Astrocyte (in vitro differentiated cells and primary cell): ENCODE measurements at regions not wholly inside any gene's neighbourhood (a gene's known extent, or its start where the extent isn't known, plus 50 kb on each side); places are given as distances from the start of the nearest gene placed in this dataset.
"Not testable (repeated sequence)": the region's sequence is repeated elsewhere in the genome, so short reads cannot be mapped to it uniquely, and the experiment has no call there.

Source experiments
- DNase-seq: peaks from one replicate; pipeline ENCODE4 v3.0.0-alpha.2; 2010; ENCODE audit warnings: low read depth
- FAIRE-seq: peaks from 2 replicates; lab custom pipeline; 2011; peaks lifted over from hg19 to GRCh38; lab: Jason Lieb, UNC
- H2AFZ ChIP-seq: 2 replicates; pipeline ENCODE4 v1.6.0; 2012; ENCODE audit warnings: low read depth, low read length, inconsistent platforms
- H3K27ac ChIP-seq: 2 replicates; pipeline ENCODE4 v1.5.1; 2011; ENCODE audit warnings: low read depth, low read length, inconsistent platforms
- H3K27me3 ChIP-seq: 2 replicates; pipeline ENCODE4 v1.6.0; 2011; ENCODE audit warnings: low read length, inconsistent platforms; ENCODE audit not compliant: insufficient read depth
- H3K36me3 ChIP-seq: 2 replicates; pipeline ENCODE4 v1.5.1; 2011; ENCODE audit warnings: low read length, inconsistent platforms; ENCODE audit not compliant: insufficient read depth
- H3K4me1 ChIP-seq: 2 replicates; pipeline ENCODE4 v1.5.1; 2011; ENCODE audit warnings: low read length, inconsistent platforms; ENCODE audit not compliant: insufficient read depth
- H3K4me2 ChIP-seq: 2 replicates; pipeline ENCODE4 v1.6.0; 2012; ENCODE audit warnings: low read length, inconsistent platforms
- H3K4me3 ChIP-seq: 2 replicates; pipeline ENCODE4 v1.5.1; 2011; ENCODE audit warnings: low read depth, mild to moderate bottlenecking, low read length, inconsistent platforms; ENCODE audit not compliant: insufficient read depth
- H3K79me2 ChIP-seq: 2 replicates; pipeline ENCODE4 v1.6.0; 2012; ENCODE audit warnings: mild to moderate bottlenecking, low read length, inconsistent platforms; ENCODE audit not compliant: insufficient read depth
- H3K9ac ChIP-seq: 2 replicates; pipeline ENCODE4 v1.6.0; 2012; ENCODE audit warnings: mild to moderate bottlenecking, low read length, inconsistent platforms
- H3K9me3 ChIP-seq: 2 replicates; pipeline ENCODE4 v1.5.1; 2012; ENCODE audit warnings: low read depth, mild to moderate bottlenecking, low read length, inconsistent platforms; ENCODE audit not compliant: insufficient read depth
- H4K20me1 ChIP-seq: 2 replicates; pipeline ENCODE4 v1.6.0; 2012; ENCODE audit warnings: low read length, inconsistent platforms; ENCODE audit not compliant: insufficient read depth
- H3K27ac Mint-ChIP-seq: one replicate; pipeline ENCODE4 v1.8.0; 2021; ENCODE audit warnings: mild to moderate bottlenecking, mixed read lengths; ENCODE audit not compliant: unreplicated experiment
- H3K27me3 Mint-ChIP-seq: one replicate; pipeline ENCODE4 v1.8.0; 2021; ENCODE audit warnings: low read depth, mixed read lengths; ENCODE audit not compliant: unreplicated experiment
- H3K36me3 Mint-ChIP-seq: one replicate; pipeline ENCODE4 v1.8.0; 2021; ENCODE audit warnings: low read depth, mixed read lengths; ENCODE audit not compliant: unreplicated experiment
- H3K4me1 Mint-ChIP-seq: one replicate; pipeline ENCODE4 v1.8.0; 2021; ENCODE audit warnings: low read depth, mixed read lengths; ENCODE audit not compliant: unreplicated experiment
- H3K4me3 Mint-ChIP-seq: one replicate; pipeline ENCODE4 v1.8.0; 2021; ENCODE audit warnings: mild to moderate bottlenecking, moderate library complexity, mixed read lengths; ENCODE audit not compliant: unreplicated experiment
- H3K9me3 Mint-ChIP-seq: one replicate; pipeline ENCODE4 v1.8.0; 2021; ENCODE audit warnings: mild to moderate bottlenecking, mixed read lengths; ENCODE audit not compliant: unreplicated experiment
- EZH2 ChIP-seq: IDR thresholded peaks from 2 replicates; pipeline ENCODE4 v1.6.1; 2012; ENCODE audit warnings: mild to moderate bottlenecking, low read length, inconsistent platforms; ENCODE audit not compliant: insufficient read depth
- TF ChIP-seq, protein P1 (sequence below): IDR thresholded peaks from 2 replicates; pipeline ENCODE4 v1.5.1; 2011; ENCODE audit warnings: low read depth, mild to moderate bottlenecking, inconsistent platforms, low read length, moderate library complexity; ENCODE audit not compliant: insufficient read depth

DNA sequence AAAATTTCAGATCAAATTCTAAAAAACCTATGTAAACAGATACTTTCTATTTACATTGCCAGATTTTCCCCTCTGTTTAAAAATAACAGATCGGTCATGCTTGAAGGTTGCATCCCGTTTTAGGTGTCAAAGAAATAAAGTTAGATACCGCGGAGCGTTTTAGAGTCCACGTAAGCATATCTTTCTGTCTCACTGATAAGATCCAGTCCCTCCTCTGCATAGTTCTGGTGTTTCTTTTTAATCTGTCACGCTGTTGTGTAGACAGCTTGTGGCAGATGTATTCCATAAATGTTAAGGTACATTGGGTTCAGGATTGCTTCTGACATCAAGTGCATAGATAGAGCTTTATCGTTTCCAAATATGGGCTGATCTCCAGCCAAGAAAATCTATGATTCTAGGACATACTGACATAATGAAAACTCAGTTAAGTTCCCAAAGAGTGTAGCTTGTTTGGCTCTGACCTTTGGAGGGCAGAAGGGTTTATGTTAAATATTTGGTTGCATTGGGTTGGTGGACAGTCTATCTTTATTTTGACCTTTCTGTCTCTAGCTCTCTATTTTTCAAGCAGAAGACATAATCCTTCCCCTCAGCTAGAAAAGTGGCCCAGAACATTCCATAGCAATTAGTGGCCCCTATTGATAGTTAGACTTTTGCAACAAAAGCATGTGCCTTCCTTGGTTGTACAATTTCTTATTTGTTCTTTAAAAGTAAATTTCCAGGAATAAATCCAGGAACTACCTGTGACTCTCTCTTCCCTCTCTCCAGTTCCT, 376.6 kb upstream of the SMIM30 start:
- DNase-seq, H3K4me3 Mint-ChIP-seq, H2AFZ ChIP-seq, H3K9ac ChIP-seq, H3K9me3 ChIP-seq, H3K27ac Mint-ChIP-seq, H3K27me3 ChIP-seq, H3K36me3 ChIP-seq, H3K4me1 ChIP-seq, H3K79me2 ChIP-seq, H3K36me3 Mint-ChIP-seq, H3K9me3 Mint-ChIP-seq, H3K27ac ChIP-seq, H4K20me1 ChIP-seq, H3K27me3 Mint-ChIP-seq, H3K4me2 ChIP-seq, H3K4me3 ChIP-seq, H3K4me1 Mint-ChIP-seq: not testable (repeated sequence)
- peak; percentile 23 for FAIRE-seq

DNA sequence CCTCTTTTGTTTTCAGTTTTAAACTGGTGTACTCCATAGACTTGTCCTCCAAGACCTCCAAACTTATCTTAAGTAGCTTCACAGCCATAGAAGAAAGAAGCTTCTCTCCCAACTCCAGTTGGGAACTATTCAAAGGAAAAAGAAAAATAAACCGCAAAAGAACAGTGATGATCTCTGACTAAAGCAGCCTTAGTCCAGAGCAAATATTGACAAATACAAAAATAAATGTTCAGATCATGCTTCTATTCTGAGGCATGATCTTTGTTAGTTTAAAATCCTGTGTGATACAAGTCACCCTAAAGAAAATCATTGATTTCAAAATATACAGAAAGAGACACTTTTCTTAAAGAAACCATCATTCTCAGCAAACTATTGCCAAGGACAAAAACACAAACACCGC, 373.0 kb upstream of the SMIM30 start:
- FAIRE-seq (no peak), DNase-seq (no peak)
- Histone ChIP-seq H3K27ac (no peak overlapping the region), H3K27me3 (no peaks in the 10 kb centered on the region), H3K4me2 (no peak overlapping the region), H3K79me2 (no peaks in the 10 kb centered on the region), H4K20me1 (no peaks in the 10 kb centered on the region), H3K36me3 (no peaks in the 10 kb centered on the region), H2AFZ (no peak overlapping the region), H3K4me1 (no peaks in the 10 kb centered on the region), H3K9ac (no peak overlapping the region), H3K4me3 (no peak overlapping the region), H3K9me3 (no peaks in the 10 kb centered on the region)
- Mint-ChIP-seq H3K27me3 (no peaks in the 10 kb centered on the region), H3K4me3 (no peak overlapping the region), H3K36me3 (no peaks in the 10 kb centered on the region), H3K4me1 (no peaks in the 10 kb centered on the region), H3K27ac (no peak overlapping the region), H3K9me3 (peaks cover 2% of the 10 kb centered on the region)
- TF ChIP-seq, protein P1, sequence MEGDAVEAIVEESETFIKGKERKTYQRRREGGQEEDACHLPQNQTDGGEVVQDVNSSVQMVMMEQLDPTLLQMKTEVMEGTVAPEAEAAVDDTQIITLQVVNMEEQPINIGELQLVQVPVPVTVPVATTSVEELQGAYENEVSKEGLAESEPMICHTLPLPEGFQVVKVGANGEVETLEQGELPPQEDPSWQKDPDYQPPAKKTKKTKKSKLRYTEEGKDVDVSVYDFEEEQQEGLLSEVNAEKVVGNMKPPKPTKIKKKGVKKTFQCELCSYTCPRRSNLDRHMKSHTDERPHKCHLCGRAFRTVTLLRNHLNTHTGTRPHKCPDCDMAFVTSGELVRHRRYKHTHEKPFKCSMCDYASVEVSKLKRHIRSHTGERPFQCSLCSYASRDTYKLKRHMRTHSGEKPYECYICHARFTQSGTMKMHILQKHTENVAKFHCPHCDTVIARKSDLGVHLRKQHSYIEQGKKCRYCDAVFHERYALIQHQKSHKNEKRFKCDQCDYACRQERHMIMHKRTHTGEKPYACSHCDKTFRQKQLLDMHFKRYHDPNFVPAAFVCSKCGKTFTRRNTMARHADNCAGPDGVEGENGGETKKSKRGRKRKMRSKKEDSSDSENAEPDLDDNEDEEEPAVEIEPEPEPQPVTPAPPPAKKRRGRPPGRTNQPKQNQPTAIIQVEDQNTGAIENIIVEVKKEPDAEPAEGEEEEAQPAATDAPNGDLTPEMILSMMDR: no peak
- no peak for TF ChIP-seq EZH2

DNA sequence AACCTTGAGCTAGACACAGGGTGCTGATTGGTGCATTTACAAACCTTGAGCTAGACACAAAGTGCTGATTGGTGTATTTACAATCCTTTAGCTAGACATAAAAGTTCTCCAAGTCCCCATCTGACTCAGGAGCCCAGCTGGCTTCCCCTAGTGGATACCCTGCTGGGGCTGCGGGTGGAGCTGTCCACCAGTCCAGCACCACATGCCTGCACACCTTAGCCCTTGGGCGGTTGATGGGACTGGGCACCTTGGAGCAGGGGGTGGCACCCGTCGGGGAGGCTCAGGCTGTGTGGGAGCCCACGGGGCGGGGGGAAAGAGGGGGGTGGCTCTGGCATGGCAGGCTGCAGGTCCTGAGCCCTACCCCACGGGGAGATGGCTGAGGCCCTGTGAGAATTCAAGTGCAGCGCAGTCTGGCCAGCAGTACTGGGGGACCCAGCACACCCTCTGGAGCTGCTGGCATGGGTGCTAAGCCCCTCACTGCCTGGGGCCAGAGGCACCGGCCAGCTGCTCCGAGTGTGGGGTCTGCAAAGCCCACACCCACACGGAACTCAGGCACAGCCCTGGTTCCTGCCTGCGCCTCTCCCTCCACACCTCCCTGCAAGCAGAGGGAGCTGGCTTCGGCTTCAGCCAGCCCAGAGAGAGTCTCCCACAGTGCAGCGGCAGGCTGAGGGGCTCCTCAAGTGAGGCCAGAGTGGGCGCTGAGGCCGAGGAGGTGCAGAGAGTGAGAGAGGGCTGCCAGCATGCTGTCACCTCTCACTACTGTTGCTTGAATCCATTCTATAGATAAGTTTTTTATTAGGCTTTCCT, 369.8 kb upstream of the SMIM30 start:
- no peak overlapping the region for H3K27ac ChIP-seq
- H3K9me3 Mint-ChIP-seq: peaks cover 2% of the 10 kb centered on the region
- DNase-seq: no peak

More for the DNA sequence above, 369.8 kb upstream of the SMIM30 start:
- no peaks in the 10 kb centered on the region for H3K4me1 Mint-ChIP-seq
- no peak overlapping the region for H3K27ac Mint-ChIP-seq
- no peak overlapping the region for H3K4me3 Mint-ChIP-seq
- Histone ChIP-seq H3K27me3 (no peaks in the 10 kb centered on the region), H3K4me3 (no peak overlapping the region), H2AFZ (no peak overlapping the region), H3K9me3 (no peaks in the 10 kb centered on the region), H3K4me2 (no peak overlapping the region), H3K9ac (no peak overlapping the region), H4K20me1 (no peaks in the 10 kb centered on the region), H3K79me2 (no peaks in the 10 kb centered on the region), H3K4me1 (no peaks in the 10 kb centered on the region), H3K36me3 (no peaks in the 10 kb centered on the region)
- no peak for TF ChIP-seq EZH2
- TF ChIP-seq, protein P1: no peak
- H3K27me3 Mint-ChIP-seq: no peaks in the 10 kb centered on the region
- H3K36me3 Mint-ChIP-seq: no peaks in the 10 kb centered on the region
- no peak for FAIRE-seq
